Hematopoietic multipotent progenitor cell treated with erythropoietin and hydrocortisone succinate and interleukin-3 and kit ligand, for 4 days (in vitro differentiated cells): ENCODE measurements at regions not wholly inside any gene's neighbourhood (a gene's known extent, or its start where the extent isn't known, plus 50 kb on each side); places are given as distances from the start of the nearest gene placed in this dataset.

ENCODE experiments used
- DNase-seq: peaks from one replicate; pipeline ENCODE4 v3.0.0-alpha.2; 2015

- no peak for DNase-seq
These were observed 59.1 kb downstream of the BOD1 start for GRCh38 chr5:173557123-173557903.

- DNase-seq = no peak
These were observed 60.1 kb downstream of the BOD1 start for GRCh38 chr5:173556142-173557028.

DNA sequence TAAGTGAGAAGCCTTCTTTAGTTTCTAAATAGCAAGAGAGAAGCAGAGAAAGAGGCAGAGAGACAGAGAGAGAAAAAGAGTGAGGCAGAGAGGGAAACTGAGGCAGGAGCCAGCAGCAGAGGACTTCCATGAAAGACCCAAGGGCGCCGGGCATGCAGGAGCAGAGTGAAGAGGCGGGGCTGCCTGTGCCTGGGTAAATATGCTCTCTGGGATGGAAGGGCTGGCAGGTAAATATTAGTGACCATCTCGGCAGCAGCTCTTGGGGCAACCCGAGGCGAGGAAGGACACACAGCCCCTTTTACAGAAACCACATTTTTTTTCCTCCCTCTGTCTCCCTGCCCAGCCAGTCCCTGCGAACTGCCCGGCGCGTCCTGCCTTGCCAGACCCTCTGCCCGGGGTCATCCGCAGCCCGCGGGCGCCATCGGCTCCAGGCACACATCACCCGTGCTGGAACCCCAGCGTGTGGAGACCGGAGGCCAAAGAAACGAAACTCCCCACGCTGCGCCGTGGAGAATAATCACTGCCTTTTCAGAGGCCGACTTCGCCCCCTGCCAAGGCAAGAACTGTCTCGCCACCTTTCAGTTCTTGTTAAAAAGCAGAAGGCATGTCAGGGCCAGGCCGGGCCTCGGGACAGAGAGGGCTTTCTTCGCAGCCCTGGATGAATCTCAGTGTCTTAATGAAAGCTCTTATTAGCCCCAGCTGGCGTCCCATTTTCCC lies 61.3 kb downstream of the BOD1 start:
- no peak for DNase-seq

- DNase-seq = no peak
These were observed 62.2 kb downstream of the BOD1 start for GRCh38 chr5:173554038-173554955.

DNA sequence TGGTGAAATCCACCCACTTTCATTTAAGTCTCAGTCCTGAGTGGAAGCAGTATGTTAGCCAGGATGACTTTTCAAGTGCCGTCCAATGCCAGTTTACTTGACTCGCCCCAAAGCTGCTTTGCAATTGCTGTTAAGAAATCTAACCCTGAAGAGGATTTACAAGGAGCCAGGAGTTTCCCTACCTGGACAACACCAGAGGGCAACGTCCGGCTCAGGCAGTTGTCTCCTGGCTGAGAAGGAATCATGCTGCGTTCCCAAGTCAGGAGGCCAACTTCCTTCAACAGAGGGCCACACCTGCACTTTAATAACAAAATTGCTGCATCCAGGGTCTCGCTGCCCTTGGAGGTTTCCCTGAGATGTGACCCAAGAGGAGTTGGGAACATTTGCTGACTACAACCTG lies 65.8 kb downstream of the BOD1 start:
- DNase-seq = no peak

GRCh38 chr5:173549644-173550043 lies 66.8 kb downstream of the BOD1 start:
- no peak for DNase-seq

DNA sequence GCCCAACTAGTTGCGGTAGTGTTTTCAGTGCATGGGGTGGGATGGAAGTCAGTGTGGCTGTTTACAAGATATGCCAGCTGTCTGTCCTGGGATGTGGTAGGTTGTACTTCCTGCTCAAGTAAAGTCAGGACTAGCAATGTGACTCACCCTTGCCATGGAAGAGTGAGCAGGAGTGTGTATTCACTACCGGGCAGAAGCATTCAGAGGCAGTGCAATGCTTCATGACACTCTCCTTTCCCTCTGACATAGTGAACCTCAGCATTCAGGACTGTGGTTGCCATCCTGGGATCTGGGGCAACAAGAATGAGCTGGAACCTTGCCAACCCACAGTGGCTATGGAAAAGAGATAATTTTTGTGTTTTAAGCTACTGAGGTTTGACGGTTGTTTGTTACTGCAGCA lies 68.9 kb downstream of the BOD1 start:
- DNase-seq = no peak

DNA sequence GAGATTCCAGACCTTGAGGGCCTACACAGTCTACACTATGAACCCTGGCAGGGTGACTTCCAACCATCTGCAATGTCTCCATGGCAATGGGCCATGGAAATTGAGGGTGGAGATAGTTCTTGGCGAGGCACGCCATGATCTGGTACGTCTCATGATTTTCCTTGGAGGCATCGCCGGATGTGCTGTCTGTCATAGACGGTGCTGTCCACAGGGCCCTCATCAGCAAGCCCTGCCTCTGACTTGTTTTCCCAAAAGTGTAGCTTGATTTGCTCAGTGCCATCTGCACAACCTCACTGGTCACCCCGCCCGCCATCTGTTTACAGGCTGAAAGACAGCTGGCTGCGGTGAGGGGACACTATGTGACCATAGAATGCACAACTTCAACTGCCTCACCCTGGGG lies 73.5 kb downstream of the BOD1 start:
- DNase-seq = no peak

DNA sequence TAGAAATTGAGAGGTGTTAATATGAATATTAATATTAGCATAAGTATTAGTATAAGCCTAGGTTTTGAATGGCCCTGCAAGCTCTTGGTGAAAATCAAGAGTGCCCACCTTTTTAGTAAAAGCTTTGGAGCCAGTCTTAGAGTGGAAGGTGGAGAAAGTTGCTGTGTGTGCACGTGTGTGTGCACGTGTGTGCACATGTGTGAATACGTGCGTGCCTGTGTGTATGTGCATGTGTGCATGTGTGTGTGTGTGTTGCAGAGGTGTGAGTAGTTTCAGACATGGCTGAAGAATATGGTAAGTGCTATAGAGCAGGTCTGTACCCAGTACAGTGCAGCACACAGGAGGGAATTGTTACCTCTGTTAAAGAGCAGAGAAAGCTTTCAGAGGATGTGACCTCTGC lies 74.3 kb downstream of the BOD1 start:
- DNase-seq = no peak

- no peak for DNase-seq
These were observed 77.8 kb downstream of the BOD1 start for GRCh38 chr5:173538654-173539053.

- no peak for DNase-seq
These were observed 78.4 kb downstream of the BOD1 start for GRCh38 chr5:173538018-173538417.

GRCh38 chr5:173537228-173537627 lies 79.2 kb downstream of the BOD1 start:
- DNase-seq = no peak

GRCh38 chr5:173535976-173536639 lies 80.3 kb downstream of the BOD1 start:
- no peak for DNase-seq

DNA sequence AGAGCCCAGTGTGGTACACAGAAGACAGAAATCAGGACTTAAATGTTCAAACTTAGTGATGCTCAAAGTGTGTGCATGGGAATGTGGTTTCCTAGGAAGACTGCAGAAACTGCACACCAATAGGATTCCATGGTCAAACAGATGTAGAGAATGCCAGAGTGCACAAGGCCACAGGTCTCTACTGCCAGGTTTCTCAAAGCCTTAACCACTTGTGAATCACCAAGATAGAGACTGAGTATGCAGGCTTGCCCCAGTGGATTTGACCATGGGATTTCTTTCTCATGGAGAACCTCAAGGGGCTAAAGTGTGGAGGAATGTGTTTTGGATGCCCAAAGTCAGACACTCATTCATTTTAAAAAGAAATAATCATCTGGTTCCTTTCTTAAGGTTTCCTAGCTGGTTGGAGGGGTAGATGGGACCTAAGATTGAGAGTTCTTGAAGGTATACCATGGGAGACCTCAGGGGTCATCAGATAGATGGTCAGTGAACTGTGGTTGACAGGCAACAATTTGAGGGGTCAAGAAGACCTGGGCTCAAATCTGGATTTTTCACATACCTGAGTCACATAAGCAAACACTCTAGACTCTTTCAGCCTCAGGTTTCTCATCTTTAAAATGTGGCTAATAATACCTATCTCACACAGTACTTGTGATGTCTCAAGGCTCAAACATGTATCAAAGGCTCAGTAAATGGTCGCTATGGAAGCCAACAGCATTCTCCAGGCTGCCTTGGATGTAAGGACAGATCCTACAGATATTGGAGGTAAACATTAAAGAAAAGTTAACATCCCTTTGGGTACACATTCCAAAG lies 81.1 kb downstream of the BOD1 start:
- DNase-seq = no peak

- no peak for DNase-seq
These were observed 81.8 kb downstream of the BOD1 start for GRCh38 chr5:173534664-173535063.

DNA sequence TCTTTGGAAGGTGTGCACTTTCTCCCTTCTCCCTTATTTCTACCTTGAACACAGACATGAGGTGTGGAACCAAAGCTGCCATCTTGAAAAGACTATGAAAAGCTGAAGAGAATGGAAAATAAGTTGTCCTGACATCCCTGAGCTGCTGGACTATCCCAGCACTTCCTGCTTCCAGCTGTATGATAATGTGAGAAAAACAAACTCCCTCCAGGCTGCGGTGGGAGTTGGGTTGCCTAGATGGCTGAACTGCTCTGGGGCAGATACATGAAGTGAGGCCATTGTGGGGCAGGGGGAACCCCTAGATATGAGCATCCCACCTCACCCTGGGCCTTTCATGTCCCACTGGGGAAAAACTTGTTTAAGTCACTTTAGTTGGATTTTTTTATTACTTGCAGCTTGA lies 82.4 kb downstream of the BOD1 start:
- no peak for DNase-seq

- no peak for DNase-seq
These were observed 83.7 kb downstream of the BOD1 start for GRCh38 chr5:173532689-173533250.

GRCh38 chr5:173531863-173532262 lies 84.6 kb downstream of the BOD1 start:
- no peak for DNase-seq

GRCh38 chr5:173530547-173530946 lies 85.9 kb downstream of the BOD1 start:
- peak; percentile 25 for DNase-seq

DNA sequence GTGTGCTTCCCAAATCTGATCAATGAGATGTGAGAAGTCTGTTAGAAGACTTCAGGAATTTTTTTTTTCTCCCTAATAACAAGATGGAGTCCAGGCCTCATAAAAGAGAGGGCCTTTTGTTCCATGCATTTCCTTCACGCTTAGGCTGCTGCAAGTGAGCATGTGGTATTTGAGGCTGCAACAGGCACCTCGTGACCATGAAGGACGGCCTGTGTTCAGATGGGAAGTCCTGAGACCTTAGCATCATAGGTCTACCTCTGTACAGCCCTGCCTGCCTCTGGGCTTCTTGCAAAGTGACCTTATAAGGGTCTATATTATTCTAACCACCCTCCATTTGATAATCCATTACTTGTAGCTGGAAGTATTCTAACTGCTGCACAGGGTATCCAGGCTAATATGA lies 86.6 kb downstream of the BOD1 start:
- DNase-seq = no peak

DNA sequence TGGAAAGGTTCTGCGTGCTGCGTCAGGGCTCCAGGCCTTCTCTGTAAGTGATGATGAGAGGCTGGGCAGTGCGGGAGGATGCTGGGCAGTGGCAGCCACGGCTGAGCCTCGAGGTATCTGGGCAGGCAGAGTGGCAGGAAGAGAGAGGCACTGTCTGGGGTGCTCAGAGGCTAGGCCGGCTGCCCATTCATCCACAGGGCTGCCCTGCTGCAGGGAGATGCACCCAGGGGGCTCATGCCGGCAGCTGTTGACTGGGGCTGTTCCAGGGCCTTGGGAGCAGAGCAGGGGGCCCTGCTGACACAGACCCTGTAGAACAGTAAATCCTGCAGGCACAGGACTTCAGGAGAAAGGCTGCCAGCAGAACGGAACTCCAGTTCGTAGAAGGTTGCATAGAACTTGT lies 88.8 kb downstream of the BOD1 start:
- DNase-seq = no peak
